GM11168 (cell line): ENCODE measurements at regions not wholly inside any gene's neighbourhood (a gene's known extent, or its start where the extent isn't known, plus 50 kb on each side); places are given as distances from the start of the nearest gene placed in this dataset.

ENCODE experiments used
- in situ Hi-C: fragments of 300-500 bp; cut with MboI; formaldehyde crosslinking; loops from one replicate; pipeline ENCODE4 v1.12.0; 2022; ENCODE audit warnings: low sequenced_read_pairs; ENCODE audit not compliant: unreplicated experiment

DNA sequence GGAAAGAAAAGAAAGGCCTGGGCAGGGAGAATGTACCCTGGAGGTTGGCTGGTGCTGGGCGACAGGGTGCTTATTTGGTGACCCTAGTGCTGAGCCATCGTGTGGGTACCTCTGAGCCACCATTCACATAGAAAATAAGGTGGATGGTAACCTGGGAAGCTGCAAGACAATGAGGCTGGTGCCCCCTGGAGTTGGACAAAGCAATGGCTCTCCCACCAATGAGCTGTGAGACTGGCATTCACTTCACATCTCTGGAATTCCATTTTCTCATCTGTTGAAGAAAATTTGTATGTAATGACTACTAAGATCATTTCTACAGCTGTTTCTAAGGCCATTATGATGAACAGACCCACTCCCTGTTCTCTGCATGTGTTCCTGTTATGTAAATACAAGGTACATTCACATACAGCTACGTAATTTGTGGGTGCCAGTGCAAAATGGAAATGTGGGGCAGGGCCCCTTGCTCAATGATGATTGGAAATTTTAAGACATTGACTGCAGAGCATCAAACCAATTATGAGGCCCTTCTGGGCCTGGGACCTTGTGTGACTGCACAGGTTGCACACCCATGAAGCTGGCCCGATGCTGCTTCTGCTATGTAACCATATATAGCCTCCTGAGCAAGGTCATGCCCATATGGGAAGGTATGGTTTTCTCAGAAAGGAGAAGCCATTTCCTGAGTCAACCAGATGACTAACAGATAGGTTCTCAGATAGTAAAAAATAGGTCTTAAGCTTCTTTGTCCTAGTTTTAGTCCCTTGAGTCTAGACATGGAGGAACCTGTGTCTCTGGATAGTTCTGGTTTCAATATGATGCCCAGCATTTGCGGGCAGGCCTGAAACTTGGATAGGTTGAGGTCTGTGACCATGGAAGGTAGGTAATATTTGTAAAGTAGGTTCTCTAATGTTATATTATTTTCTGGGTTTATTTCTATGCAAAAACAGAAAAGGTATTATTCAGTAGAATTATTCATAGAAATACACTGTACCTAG lies 63.4 kb upstream of the IGF1 start:
- in situ Hi-C loops: no loop called here

- in situ Hi-C loops: no loop called here
These were observed 62.6 kb upstream of the IGF1 start for GRCh38 chr12:102542816-102543440.

DNA sequence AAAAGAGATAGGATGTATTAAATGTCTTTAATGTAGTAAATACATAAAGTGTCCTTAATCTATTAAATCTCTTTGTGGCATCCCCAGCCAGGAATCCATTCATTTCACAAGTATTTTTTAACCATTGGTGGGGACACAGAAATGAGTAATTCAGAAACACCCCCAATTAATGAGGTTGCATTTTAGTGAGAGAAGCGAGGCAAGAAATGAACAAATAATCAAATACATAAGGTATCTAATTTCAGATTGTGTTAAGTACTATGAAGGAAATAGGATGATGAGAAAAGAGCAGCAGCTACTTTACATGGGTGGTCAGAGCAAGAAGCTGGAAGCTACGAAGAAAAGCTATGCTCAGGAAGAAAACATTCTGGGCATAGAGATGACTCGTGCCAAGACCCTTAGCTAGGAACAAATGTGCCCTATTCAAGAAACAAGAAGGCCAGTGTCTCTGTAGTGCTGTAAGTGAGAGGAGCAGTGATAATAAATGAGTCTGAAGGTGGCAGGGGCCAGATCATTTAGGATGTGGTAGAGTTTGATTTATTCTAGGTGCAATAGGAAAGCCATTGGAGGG lies 60.5 kb upstream of the IGF1 start:
- in situ Hi-C loops: no loop called here

- in situ Hi-C loops: no loop called here
These were observed 59.5 kb upstream of the IGF1 start for GRCh38 chr12:102539651-102540553.

DNA sequence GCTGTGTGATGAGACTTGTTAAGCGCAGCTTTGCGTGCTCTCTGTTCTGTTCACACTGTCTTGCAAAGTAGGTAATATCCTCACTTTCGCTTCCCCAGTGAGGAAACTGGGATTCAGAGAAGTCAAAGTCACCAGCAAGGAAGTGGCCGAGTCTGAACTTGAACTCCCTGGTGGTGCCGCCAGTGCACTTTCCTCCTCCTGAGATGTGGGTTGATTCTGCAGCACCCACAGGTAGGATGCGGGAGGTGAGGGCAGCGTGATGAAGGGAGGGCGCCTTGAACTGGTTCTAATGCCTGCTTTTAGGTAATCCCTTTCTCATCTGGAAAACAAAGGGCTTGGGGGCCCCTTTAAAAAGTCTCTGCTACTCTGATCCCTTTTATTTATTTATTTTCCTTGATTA lies 54.9 kb upstream of the IGF1 start:
- in situ Hi-C loops: no loop called here

GRCh38 chr12:102534899-102535298 lies 54.5 kb upstream of the IGF1 start:
- in situ Hi-C loops: no loop called here

DNA sequence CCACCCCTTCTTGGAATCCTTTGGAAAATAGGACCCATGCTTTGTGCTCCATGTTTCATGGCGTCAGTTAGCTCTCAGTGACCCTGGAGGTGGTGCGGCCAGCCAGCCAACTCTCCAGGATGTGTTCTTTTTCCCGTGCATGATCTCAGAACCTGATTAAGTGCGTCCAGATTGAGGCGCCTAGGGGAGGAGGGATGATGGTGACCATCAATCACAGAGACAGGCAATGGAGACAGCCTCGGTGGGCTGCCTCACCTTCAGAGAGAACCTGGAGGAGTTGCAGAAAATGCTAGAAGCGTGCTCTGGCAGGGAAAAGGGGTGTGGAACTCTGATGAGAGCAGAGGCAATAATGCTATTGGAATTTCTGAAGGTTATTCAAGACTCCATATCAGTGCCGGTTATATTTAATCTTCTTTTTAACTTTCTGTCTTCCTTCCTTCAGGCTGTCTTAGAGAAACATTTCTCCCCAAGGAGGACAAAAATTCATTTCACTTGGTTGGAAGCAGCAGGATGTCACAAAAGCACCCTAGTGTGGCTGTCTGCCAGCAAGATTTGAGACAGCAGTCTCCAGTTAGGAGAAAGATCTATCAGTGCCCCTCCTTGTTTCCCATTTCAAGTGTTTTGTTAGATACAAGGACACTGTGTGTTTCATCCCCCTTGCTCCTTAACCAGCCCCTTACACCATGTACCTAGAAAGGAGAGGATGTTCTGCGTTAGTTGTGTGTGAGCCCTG lies 53.3 kb upstream of the IGF1 start:
- in situ Hi-C loops: no loop called here
